Transverse colon (tissue), 4 donors: ENCODE measurements at regions not wholly inside any gene's neighbourhood (a gene's known extent, or its start where the extent isn't known, plus 50 kb on each side); places are given as distances from the start of the nearest gene placed in this dataset.

Experiments
- DNase-seq: peaks from one replicate; pipeline ENCODE4 v3.0.0-alpha.2; 2019
- H3K27ac ChIP-seq, 4 donors: fragments of 200-600 bp; sonication (generic); 2 replicates each; pipeline ENCODE4 v1.5.1; 2016 to 2018; ENCODE audit warnings: inconsistent platforms in 4 of 4
- H3K27me3 ChIP-seq: fragments of 200-600 bp; sonication (generic); 2 replicates; pipeline ENCODE4 v1.5.1; 2017; ENCODE audit warnings: inconsistent platforms
- H3K36me3 ChIP-seq, 4 donors: fragments of 200-600 bp; sonication (generic); 2 replicates each; pipeline ENCODE4 v1.5.1; 2017 to 2019; ENCODE audit warnings: inconsistent platforms in 4 of 4
- H3K4me1 ChIP-seq, 4 donors: fragments of 200-600 bp; sonication (generic); 2 replicates each; pipeline ENCODE4 v1.5.1; 2017 to 2020; ENCODE audit warnings: inconsistent platforms in 4 of 4
- H3K4me3 ChIP-seq, 4 donors: fragments of 200-600 bp; sonication (generic); 1 replicate in 1 of 4; 2 replicates in 3 of 4; pipeline versions ENCODE4 v1.5.1 to v1.6.1; 2017 to 2019; ENCODE audit warnings: inconsistent platforms in 4 of 4
- H3K9me3 ChIP-seq, 2 donors: fragments of 200-600 bp; sonication (generic); 2 replicates each; pipeline ENCODE4 v1.5.1; 2017 to 2019; ENCODE audit warnings: inconsistent platforms in 2 of 2
- EP300 ChIP-seq: sonication (generic); formaldehyde crosslinking; IDR thresholded peaks from one replicate; pipeline ENCODE4 v1.6.1; 2017; ENCODE audit warnings: antibody characterized with exemption, low read depth
- POLR2A ChIP-seq: fragments of 450-650 bp; IDR thresholded peaks from one replicate; pipeline ENCODE4 v1.6.1; 2016; ENCODE audit warnings: antibody characterized with exemption, mild to moderate bottlenecking, moderate library complexity
- POLR2AphosphoS5 ChIP-seq, 3 donors: sonication (generic); formaldehyde crosslinking; IDR thresholded peaks; one replicate each; pipeline ENCODE4 v1.6.1; 2016; ENCODE audit warnings: antibody characterized with exemption in 3 of 3
- WGBS, 2 donors: methylation state at CpG; one replicate each; pipeline ENCODE4 v1.1.5; 2018; ENCODE audit warnings: low coverage in 1 of 2; 5-methylcytosine and 5-hydroxymethylcytosine counted together
- in situ Hi-C, 4 donors: fragments of 200-750 bp; cut with MboI; loops; one replicate each; pipeline versions ENCODE4 v1.15.0 to v1.15.1; 2017; ENCODE audit warnings: low sequenced_read_pairs in 3 of 4, low pct_ligation_motif_present in 1 of 4, low pct_unique_long_range_greater_than_20kb in 1 of 4
- intact Hi-C: fragments of 100-400 bp; cut with DNase I; formaldehyde crosslinking; loops from one replicate; pipeline ENCODE4 v1.15.1; 2023; ENCODE audit warnings: low total_unique reads
- TF ChIP-seq, protein P1 (sequence below), 5 experiments: fragments of 200-600 bp in 3 of 5; fragments of 450-650 bp in 2 of 5; sonication (generic) in 3 of 5; IDR thresholded peaks; 1 replicate in 2 of 5; 2 replicates in 3 of 5; pipeline ENCODE4 v1.5.1; 2016 to 2017; ENCODE audit warnings: antibody characterized with exemption in 5 of 5, inconsistent platforms in 3 of 5, mild to moderate bottlenecking in 2 of 5, moderate library complexity in 1 of 5

DNA sequence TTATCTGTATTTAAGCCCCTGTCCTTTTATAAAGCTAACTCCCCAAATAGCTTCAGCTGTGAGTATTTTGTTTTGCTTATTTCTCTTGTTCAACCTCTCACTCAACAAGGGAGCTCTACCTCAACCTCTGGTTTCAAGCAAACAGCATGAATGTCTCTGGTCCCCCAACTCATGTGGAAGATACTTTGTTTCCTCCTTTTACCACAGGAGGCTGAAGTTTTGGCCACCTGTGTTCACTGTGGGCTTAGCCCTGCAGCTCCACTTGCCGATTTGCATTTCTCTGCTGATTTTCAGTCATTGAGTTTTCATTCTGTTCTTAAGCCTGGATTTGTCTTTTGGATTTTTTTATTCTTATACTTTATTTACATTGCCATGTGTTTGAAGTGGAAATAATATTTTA is 613.1 kb downstream of the USP25 start:
- Histone ChIP-seq H3K4me3 (no peak overlapping the region), H3K27ac (no peak overlapping the region), H3K4me1 (no peaks in the 10 kb centered on the region), H3K27me3 (no peaks in the 10 kb centered on the region), H3K9me3 (no peaks in the 10 kb centered on the region), H3K36me3 (no peaks in the 10 kb centered on the region)
- TF ChIP-seq, protein P1, sequence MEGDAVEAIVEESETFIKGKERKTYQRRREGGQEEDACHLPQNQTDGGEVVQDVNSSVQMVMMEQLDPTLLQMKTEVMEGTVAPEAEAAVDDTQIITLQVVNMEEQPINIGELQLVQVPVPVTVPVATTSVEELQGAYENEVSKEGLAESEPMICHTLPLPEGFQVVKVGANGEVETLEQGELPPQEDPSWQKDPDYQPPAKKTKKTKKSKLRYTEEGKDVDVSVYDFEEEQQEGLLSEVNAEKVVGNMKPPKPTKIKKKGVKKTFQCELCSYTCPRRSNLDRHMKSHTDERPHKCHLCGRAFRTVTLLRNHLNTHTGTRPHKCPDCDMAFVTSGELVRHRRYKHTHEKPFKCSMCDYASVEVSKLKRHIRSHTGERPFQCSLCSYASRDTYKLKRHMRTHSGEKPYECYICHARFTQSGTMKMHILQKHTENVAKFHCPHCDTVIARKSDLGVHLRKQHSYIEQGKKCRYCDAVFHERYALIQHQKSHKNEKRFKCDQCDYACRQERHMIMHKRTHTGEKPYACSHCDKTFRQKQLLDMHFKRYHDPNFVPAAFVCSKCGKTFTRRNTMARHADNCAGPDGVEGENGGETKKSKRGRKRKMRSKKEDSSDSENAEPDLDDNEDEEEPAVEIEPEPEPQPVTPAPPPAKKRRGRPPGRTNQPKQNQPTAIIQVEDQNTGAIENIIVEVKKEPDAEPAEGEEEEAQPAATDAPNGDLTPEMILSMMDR (IDR thresholded peaks at IDR 0.05) = no peak
- TF ChIP-seq EP300 (no peak), POLR2AphosphoS5 (IDR thresholded peaks at IDR 0.05) (no peak), POLR2A (no peak)
- in situ Hi-C loops (loop anchor here in 2 of 4 donors (25.0 kb wide), 1 partner anchor 256 kb away; no protein-coding TSS in a partner anchor), intact Hi-C loops (loop anchor here (10.0 kb wide), 1 partner anchor 1508 kb away; no protein-coding TSS in a partner anchor)
- 73% methylated on average over 1 of the region's 1 CpG; no CpG with 5 or more reads in 1 of the 2 donors for WGBS, 2 donors
- DNase-seq = no peak

DNA sequence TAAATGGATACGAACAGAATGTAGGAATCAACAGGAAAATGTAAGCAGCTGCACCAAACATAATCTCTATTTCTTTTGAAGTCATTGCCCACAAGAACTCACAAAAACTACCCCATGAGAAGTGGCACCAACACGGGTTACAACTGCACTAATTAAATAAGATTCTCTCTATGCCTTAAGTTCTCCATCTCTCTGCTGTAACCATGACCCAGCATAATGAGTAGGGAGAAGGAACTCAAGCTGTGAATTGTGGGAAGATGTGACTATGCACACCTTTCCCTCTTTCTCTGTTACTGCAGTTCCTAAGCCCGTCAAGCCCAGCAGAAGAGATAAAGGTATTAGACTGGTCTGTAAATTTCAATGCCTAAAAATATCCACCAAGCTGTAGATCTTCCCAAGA is 614.0 kb downstream of the USP25 start:
- in situ Hi-C loops (loop anchor here in 2 of 4 donors (25.0 kb wide), 1 partner anchor 256 kb away; no protein-coding TSS in a partner anchor), intact Hi-C loops (loop anchor here (10.0 kb wide), 1 partner anchor 1509 kb away; no protein-coding TSS in a partner anchor)
- H3K4me1 ChIP-seq = no peaks in the 10 kb centered on the region
- H3K9me3 ChIP-seq = no peaks in the 10 kb centered on the region
- no peak overlapping the region for H3K27ac ChIP-seq
- no peak for DNase-seq
- H3K36me3 ChIP-seq = no peaks in the 10 kb centered on the region
- WGBS, 2 donors = 74 to 79% methylated on average over 3 of the region's 3 CpGs
- H3K27me3 ChIP-seq = no peaks in the 10 kb centered on the region
- no peak overlapping the region for H3K4me3 ChIP-seq
- TF ChIP-seq POLR2AphosphoS5 (IDR thresholded peaks at IDR 0.05) (no peak), POLR2A (no peak), EP300 (no peak)
- TF ChIP-seq, protein P1 (IDR thresholded peaks at IDR 0.05) = no peak

DNA sequence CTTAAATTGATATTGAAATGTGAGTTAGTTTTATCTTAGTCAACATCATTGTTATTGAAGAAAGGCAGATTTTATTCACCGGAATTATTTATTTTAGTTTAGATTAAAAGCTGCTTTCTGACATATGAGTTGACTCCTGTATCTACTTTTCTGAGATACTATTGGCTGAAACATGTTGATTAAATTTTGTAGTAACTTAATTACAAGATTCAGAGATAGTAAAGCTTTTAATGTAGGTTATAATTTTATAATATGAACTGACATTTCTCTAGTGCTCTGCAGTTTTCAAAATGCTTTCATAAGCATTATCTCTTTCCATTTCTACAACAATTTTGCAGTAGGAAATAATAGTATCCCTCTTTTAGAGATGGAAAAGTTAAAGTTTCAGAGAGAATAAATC is 616.0 kb downstream of the USP25 start:
- no peak for DNase-seq
- Histone ChIP-seq H3K27ac (no peak overlapping the region), H3K4me1 (no peaks in the 10 kb centered on the region), H3K27me3 (no peaks in the 10 kb centered on the region), H3K9me3 (no peaks in the 10 kb centered on the region), H3K4me3 (no peak overlapping the region), H3K36me3 (no peaks in the 10 kb centered on the region)
- TF ChIP-seq EP300 = no peak
- TF ChIP-seq POLR2A = no peak
- in situ Hi-C loops (loop anchor here in 2 of 4 donors (25.0 kb wide), 1 partner anchor 258 kb away; no protein-coding TSS in a partner anchor), intact Hi-C loops (loop anchor here (10.0 kb wide), 1 partner anchor 1511 kb away; no protein-coding TSS in a partner anchor)
- WGBS, 2 donors = 89 to 93% methylated on average over 1 of the region's 1 CpG

DNA sequence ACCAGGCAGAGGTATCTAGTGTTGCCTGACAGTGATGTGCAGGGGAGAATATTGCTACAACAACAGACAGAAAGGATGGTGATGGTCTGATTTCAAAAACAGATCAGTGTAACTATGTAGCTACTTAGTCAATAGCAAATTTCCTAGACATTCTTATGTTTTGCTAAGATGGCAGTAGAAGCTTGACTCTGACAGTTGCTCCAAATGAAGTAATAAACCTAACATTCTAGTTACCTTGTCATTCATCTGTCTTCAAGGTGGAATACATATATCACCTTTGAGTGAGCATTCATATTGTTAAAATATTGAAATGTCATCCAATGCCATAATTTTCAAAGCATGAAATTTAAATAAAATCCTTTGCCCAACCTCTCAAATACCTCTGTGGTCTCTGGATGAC is 617.4 kb downstream of the USP25 start:
- Histone ChIP-seq H3K4me1 (no peaks in the 10 kb centered on the region), H3K27me3 (no peaks in the 10 kb centered on the region), H3K9me3 (no peaks in the 10 kb centered on the region), H3K36me3 (no peaks in the 10 kb centered on the region), H3K27ac (no peak overlapping the region), H3K4me3 (no peak overlapping the region)
- no peak for DNase-seq
- in situ Hi-C loops = loop anchor here in 2 of 4 donors (25.0 kb wide), 1 partner anchor 260 kb away; no protein-coding TSS in a partner anchor
- intact Hi-C loops = loop anchor here (10.0 kb wide), 1 partner anchor 1512 kb away; no protein-coding TSS in a partner anchor
- TF ChIP-seq EP300 (no peak), POLR2AphosphoS5 (IDR thresholded peaks at IDR 0.05) (no peak), POLR2A (no peak)
- TF ChIP-seq, protein P1 (IDR thresholded peaks at IDR 0.05) = no peak

DNA sequence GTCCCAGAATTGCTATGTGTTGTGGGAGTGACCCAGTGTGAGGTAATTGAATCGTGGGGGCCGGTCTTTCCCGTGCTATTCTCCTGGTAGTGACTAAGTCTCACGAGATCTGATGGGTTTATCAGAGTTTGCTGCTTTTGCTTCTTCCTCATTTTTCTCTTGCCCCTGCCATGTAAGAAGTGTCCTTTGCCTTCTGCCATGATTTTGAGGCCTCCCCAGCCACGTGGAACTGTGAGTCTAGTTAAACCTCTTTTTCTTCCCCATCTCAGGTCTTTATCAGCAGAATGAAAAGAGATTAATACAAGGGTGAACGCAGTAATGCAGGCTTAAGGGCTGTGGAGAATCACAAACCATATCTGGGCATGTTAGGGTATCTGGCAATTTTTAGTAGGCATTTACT is 624.0 kb downstream of the USP25 start:
- Histone ChIP-seq H3K27me3 (no peaks in the 10 kb centered on the region), H3K27ac (no peak overlapping the region), H3K36me3 (no peaks in the 10 kb centered on the region), H3K4me1 (no peaks in the 10 kb centered on the region), H3K4me3 (no peak overlapping the region), H3K9me3 (no peaks in the 10 kb centered on the region)
- in situ Hi-C loops = loop anchor here in 1 of 4 donors (25.0 kb wide), 1 partner anchor 91 kb away; no protein-coding TSS in a partner anchor
- TF ChIP-seq, protein P1 (IDR thresholded peaks at IDR 0.05) = no peak
- TF ChIP-seq POLR2A (no peak), EP300 (no peak), POLR2AphosphoS5 (IDR thresholded peaks at IDR 0.05) (no peak)
- no peak for DNase-seq
- WGBS, 2 donors = 56 to 73% methylated on average over 5 to 6 of the region's 6 CpGs
- intact Hi-C loops = no loop called here
